Fibroblast of the aortic adventitia (primary cell): ENCODE measurements at regions not wholly inside any gene's neighbourhood (a gene's known extent, or its start where the extent isn't known, plus 50 kb on each side); places are given as distances from the start of the nearest gene placed in this dataset.

Experiments used
- DNase-seq: peaks from one replicate; pipeline ENCODE4 v3.0.0-alpha.2; 2010; ENCODE audit warnings: low read depth
- H3K4me3 ChIP-seq: 2 replicates; pipeline ENCODE4 v1.5.1; 2011; ENCODE audit warnings: low read depth, mild to moderate bottlenecking, control low read depth, low read length, moderate library complexity
- TF ChIP-seq, protein P1 (sequence below): IDR thresholded peaks from 2 replicates; pipeline ENCODE4 v1.5.1; 2011; ENCODE audit warnings: mild to moderate bottlenecking, low read length, control low read depth, inconsistent platforms; ENCODE audit not compliant: insufficient read depth

DNA sequence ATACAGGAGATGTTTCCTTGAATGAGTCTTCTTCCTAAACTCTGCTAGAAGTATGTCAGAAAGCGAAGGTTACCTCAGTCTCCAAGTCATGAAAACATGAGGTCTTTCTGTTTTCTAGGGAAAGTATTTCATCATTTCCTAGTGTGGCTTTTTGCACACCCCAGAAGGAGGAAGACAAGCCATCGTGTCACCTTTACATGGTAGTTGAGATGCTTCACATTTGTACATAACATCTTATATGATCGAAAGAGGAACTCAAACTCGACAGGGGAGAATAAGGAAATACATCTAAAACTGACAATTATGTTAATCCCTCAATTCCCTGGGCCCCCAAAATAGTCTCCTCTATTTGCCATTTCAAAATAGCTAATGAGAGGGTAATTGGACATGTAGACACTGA, 214.1 kb upstream of the PLEKHG7 start:
- H3K4me3 ChIP-seq = no peak overlapping the region
- DNase-seq = no peak
- TF ChIP-seq, protein P1, sequence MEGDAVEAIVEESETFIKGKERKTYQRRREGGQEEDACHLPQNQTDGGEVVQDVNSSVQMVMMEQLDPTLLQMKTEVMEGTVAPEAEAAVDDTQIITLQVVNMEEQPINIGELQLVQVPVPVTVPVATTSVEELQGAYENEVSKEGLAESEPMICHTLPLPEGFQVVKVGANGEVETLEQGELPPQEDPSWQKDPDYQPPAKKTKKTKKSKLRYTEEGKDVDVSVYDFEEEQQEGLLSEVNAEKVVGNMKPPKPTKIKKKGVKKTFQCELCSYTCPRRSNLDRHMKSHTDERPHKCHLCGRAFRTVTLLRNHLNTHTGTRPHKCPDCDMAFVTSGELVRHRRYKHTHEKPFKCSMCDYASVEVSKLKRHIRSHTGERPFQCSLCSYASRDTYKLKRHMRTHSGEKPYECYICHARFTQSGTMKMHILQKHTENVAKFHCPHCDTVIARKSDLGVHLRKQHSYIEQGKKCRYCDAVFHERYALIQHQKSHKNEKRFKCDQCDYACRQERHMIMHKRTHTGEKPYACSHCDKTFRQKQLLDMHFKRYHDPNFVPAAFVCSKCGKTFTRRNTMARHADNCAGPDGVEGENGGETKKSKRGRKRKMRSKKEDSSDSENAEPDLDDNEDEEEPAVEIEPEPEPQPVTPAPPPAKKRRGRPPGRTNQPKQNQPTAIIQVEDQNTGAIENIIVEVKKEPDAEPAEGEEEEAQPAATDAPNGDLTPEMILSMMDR = no peak

DNA sequence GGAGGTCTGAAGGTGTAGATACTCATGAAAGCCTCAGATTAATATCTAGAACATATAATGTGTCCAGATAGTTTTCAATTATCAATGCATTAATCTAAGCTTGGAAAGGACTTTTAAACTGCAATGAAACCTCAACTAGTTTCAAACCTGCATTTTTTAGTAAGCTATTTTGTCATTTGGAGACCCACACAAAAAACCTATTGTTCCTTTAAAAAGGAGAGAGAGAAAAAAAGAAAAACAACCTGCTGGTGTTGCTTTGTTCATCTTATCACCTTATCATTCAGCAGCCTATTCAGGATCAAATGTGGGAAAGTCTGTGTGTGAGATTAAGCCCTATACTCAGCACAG, 215.7 kb upstream of the PLEKHG7 start:
- TF ChIP-seq, protein P1 = no peak
- DNase-seq = no peak
- H3K4me3 ChIP-seq = no peak overlapping the region

DNA sequence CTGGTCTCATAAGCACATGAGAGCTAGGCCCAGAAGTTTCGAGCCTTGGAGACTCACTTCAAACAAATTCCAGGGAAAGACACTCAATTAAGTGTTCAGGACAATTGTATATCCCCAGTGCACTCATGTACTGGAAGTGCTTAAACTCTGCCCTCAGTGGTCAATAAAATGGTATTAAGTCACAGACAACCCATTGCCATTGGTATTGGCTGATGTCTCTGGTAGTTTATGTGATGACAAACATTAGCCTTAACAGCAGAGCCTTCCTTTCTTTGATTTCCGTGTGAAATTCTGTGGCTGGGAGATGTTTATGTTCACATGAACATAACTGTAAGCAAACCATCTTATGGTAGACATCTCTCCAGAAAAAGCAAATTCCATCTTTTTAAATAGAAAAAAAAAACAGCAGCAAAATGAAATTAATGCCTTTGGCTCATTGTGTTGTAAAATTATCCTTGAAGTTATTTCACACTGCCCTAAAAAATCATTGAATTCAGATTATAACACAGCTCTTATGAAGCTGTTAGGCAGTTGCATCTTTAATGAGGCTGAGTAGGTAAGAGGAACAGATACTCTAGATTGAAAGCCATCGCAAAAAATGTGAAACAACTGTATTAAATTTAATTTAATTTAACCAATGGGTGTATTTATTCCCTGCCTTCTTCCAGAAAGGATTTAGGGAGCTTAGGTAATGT, 216.2 kb upstream of the PLEKHG7 start:
- TF ChIP-seq, protein P1 = no peak
- no peak overlapping the region for H3K4me3 ChIP-seq
- DNase-seq = no peak

DNA sequence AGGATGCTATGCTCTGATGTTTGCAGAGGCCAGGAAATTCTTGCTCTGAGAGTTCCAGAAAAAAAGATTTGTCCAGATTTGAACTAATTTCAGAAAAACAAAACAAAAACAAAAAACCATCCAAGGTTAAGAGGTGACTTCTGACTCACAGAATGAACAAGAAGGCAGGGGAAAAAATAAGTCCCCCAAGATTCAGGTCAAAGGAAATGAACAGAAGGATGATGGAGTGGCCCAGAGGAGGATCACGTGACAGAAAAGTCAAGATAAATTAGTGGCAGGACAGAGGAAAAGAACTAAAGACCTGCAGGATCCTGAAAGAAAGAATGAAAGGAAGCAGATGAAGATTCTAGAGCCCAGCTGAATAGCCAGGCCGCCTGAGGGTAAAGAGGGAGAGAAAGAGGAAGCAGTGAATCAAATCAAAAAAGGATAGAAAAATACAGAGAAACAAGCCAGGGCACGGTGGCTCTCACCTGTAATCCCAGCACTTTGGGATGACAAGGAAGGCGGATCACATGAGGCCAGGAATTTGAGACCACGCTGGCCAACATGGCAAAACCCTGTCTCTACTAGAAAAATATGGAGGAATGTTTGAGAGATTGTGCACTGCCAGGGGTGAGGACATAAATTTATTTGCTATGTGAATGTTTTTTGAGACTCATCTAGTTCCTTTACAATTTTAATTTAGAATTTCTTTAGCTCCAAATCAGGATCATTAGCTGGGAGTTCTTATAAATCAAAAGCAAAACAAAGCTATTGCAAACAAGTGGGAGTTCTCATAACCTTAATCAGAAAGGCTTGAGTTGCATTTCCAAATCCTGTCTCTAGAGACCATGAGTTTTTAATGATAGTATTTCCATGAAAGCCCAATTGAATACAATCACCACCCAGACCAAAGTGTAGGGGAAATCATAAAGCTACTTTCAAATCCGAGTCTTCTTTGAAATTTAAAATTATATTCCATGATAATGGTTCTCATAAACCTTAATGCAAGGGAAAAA, 217.1 kb upstream of the PLEKHG7 start:
- DNase-seq = peak; percentile 30
- H3K4me3 ChIP-seq = no peak overlapping the region
- TF ChIP-seq, protein P1 = no peak

DNA sequence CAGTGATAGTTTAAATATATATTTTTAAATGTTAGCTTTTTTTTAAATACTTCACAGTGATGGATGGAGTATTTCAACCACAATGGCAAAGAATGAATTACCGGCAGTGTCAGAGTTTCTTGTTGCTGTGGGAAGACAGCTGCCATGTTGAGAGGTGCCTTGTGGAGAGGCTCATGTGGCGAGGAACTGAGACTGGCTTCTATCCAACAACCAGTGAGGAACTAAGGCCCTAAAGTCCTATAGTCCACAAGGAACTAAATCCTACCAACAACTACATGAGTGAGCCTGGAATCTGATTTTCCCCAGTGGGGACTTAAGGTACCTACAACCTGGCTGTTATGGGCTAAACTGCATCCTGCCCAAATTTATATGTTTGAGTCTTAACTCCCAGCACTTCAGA, 220.2 kb upstream of the PLEKHG7 start:
- no peak for DNase-seq
- no peak overlapping the region for H3K4me3 ChIP-seq
- TF ChIP-seq, protein P1 = no peak

DNA sequence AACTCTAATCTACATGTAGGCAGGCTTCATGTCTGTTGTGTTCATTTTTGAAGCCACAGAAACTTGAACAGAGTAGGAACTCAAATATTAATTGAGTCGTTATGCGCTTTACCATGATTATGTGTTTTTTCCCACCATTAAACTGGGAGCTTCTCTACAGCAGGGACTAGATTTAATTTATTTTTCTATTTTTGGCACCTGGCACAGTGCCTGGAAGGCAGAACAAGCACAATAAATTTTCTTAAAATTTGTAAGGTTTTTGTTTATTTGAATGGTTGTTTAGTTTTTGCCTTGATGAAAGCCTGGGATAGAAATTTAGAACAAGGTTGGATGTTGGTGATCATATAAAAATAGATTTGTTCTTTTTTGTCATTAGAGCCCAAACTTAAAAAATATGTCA, 221.7 kb upstream of the PLEKHG7 start:
- DNase-seq = no peak
- TF ChIP-seq, protein P1 = no peak
- no peak overlapping the region for H3K4me3 ChIP-seq
